Uterus (tissue), 2 donors: ENCODE measurements at regions not wholly inside any gene's neighbourhood (a gene's known extent, or its start where the extent isn't known, plus 50 kb on each side); places are given as distances from the start of the nearest gene placed in this dataset.

ENCODE experiments used
- POLR2A ChIP-seq, 2 donors: fragments of 450-650 bp; IDR thresholded peaks; one replicate each; pipeline ENCODE4 v1.6.1; 2016; ENCODE audit warnings: antibody characterized with exemption in 2 of 2, mild to moderate bottlenecking in 1 of 2, moderate library complexity in 1 of 2
- TF ChIP-seq, protein P1 (sequence below), 4 experiments: fragments of 200-600 bp in 2 of 4; fragments of 450-650 bp in 2 of 4; sonication (generic) in 2 of 4; IDR thresholded peaks; one replicate each; pipeline ENCODE4 v1.5.1; 2016 to 2019; ENCODE audit warnings: antibody characterized with exemption in 4 of 4, mild to moderate bottlenecking in 2 of 4, moderate library complexity in 1 of 4

DNA sequence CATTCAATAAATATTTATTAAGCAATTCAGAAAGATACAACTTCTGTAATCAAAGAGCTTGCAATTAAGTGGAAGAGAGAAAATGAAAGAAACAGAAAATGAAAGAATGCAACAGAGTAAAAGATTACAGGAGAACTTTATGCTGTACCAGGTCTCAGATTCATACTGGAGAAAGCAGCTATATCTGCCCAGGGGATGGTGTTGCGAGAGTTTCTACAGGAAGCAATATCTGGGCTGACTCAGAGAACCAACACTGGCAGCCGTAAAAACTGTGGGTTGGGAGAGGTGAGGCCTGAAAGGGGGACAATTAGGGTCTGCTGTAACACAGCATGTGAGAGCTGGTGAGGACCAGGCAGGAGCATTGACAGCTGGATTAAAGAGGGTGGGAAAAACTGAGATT lies 256.7 kb upstream of the TCF21 start:
- no peak for TF ChIP-seq POLR2A (IDR thresholded peaks at IDR 0.05)
- TF ChIP-seq, protein P1, sequence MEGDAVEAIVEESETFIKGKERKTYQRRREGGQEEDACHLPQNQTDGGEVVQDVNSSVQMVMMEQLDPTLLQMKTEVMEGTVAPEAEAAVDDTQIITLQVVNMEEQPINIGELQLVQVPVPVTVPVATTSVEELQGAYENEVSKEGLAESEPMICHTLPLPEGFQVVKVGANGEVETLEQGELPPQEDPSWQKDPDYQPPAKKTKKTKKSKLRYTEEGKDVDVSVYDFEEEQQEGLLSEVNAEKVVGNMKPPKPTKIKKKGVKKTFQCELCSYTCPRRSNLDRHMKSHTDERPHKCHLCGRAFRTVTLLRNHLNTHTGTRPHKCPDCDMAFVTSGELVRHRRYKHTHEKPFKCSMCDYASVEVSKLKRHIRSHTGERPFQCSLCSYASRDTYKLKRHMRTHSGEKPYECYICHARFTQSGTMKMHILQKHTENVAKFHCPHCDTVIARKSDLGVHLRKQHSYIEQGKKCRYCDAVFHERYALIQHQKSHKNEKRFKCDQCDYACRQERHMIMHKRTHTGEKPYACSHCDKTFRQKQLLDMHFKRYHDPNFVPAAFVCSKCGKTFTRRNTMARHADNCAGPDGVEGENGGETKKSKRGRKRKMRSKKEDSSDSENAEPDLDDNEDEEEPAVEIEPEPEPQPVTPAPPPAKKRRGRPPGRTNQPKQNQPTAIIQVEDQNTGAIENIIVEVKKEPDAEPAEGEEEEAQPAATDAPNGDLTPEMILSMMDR (IDR thresholded peaks at IDR 0.05): no peak
